ENCODE measurements at regions not wholly inside any gene's neighbourhood (a gene's known extent, or its start where the extent isn't known, plus 50 kb on each side); places are given as distances from the start of the nearest gene placed in this dataset.
"Not testable (repeated sequence)": the region's sequence is repeated elsewhere in the genome, so short reads cannot be mapped to it uniquely, and the experiment has no call there.

DNA sequence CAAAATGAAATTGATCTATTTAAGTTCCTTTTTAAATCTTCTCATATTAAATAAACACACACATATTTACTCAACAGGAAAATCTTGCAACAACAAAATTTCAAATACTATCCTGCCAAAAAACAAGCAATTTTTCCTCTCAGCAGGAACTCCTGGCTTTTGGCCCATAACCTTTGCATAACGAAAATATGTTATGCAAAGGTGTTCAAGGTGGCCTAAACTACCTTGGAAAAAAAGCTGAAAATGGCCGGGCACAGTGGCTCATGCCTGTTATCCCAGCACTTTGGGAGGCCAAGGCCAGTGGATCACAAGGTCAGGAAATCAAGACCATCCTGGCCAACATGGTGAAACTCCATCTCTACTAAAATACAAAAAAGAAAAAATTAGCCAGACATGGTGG is 424.3 kb upstream of the ZNF337 start:
- not testable (repeated sequence) for DNase-seq

DNA sequence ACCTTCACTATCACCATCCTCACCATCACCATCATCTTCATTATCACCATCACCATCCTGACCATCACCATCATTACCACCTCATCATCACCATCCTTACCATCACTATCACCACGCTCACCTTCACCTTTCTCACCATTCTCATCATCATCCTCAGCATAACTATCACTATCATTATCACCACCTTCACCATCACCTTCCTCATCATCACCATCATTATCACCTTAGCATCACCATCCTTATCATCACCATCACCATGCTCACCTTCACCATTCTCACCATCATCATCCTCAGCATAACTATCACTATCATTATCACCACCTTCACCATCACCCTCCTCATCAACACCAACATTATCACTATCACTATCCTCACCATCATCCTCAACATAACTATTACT is 397.8 kb upstream of the ZNF337 start:
- DNase-seq = not testable (repeated sequence)

- not testable (repeated sequence) for DNase-seq
Measured at GRCh38 chr20:26091921-26092320, 395.3 kb upstream of the ZNF337 start.

GRCh38 chr20:26086195-26086594 is 389.5 kb upstream of the ZNF337 start:
- not testable (repeated sequence) for DNase-seq

GRCh38 chr20:26073972-26074371 is 377.3 kb upstream of the ZNF337 start:
- DNase-seq = not testable (repeated sequence)

DNA sequence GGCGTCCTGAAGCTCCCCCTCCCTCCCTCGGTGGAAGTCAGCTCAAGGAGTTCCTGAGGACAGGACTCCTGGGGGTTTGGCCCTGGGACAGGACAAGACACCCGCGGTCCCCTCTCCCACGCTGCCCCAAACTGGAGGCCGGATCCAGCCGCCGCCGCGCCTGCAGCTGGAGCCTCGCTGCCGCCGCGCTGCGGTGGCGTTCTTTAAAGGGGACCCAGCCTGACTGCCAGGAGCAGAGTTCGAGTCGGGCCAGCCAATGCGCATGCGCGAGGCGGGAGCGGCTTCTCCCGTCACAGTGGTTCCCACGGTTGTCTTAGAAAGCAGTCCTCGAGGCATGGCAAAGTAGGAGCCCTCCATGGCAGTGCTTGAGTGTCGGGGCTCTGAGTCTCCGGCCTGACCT is 362.7 kb upstream of the ZNF337 start:
- DNase-seq = not testable (repeated sequence)

- not testable (repeated sequence) for DNase-seq
Measured at GRCh38 chr20:26058446-26058845, 361.8 kb upstream of the ZNF337 start.

- not testable (repeated sequence) for DNase-seq
Measured at GRCh38 chr20:26057135-26057752, 360.6 kb upstream of the ZNF337 start.

DNA sequence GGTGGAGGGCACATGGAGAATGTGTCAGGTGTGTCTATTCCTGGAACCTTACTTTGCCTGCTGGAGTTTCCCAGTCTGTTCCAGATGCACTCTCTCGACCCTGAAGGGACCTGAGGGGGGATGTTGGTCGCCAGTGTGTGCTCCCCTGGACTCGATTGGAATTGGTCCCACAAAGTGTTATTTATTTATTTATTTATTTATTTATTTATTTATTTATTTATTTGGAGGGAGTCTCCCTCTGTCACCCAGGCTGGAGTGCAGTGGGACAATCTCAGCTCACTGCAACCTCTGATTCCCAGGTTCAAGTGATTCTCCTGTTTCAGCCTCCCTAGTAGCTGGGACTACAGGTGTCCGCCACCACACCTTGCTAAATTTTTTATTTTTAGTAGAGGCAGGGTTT is 329.1 kb upstream of the ZNF337 start:
- DNase-seq = not testable (repeated sequence)

- not testable (repeated sequence) for DNase-seq
Measured at GRCh38 chr20:26010942-26011276, 314.3 kb upstream of the ZNF337 start.

GRCh38 chr20:26010224-26010941 is 313.7 kb upstream of the ZNF337 start:
- peak; percentile 54 for DNase-seq

DNA sequence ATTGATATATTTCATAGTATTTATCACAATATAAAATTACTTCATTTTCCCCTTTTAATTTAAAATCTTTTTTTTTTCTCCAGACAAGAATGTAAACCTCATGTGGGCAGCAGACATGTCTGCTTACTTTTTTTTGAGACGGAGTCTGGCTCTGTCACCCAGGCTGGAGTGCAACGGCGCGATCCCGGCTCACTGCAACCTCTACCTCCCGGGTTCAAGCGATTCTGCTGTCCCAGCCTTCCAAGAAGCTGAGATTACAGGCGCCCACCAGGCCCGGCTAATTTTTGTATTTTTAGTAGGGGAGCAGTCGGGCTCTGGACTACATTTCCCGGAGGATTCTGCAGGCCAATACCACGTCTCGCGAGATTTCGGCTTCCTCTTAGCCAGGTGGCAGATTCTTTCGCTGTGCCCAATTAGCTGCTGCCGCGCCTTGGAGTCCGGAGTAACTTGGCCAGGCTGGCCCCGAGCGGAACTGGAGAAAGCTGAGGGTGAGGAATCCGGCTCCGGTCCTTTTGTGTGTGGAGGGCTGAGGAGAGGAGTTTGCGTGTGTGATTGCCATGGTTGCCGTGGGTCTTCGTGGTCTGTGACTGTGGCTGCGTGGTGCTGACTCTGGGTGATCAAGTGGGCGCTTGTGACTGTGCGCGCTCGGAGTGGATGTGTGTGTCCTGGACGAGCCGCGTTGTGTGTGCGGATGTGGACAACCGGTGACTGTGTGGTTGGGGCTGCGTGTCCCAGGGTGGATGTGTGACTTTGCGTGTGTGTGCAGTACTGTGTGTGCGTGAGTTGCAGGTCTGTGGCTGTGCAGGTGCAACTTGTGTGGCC is 313.0 kb upstream of the ZNF337 start:
- peak; percentile 77 for DNase-seq

DNA sequence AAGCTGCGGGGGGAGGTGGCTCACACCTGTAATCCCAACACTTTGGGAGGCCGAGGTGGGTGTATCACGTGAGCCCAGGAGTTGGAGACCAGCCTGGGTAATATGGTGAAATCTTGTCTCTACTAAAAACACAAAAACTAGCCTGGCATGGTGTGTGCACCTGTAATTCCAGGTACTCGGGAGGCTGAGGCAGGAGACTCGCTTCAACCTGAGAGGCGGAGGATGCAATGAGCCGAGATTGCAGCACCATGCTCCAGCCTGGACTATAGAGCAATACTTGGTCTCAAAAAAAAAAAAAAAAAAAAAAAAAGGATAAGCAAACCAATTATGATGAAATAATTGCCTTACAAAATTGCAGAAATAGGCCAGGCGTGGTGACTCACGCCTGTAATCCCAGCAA is 311.4 kb upstream of the ZNF337 start:
- DNase-seq = not testable (repeated sequence)

DNA sequence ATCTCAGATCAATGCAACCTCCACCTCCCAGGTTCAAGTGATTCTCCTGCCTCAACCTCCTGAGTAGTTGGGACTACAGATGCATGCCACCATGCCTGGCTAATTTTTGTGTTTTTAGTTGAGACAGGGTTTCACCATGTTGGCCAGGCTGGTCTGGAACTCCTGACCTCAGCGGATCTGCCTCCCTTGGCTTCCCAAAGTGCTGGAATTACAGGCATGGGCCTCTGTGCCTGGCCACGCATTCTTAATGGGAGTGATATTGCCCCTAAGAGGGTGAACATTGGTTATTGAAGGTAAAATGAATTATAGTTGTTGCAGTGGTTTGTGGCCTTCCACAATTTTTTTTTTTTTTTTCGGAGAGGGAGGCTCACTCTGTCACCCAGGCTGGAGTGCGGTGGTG is 309.5 kb upstream of the ZNF337 start:
- DNase-seq = not testable (repeated sequence)

- not testable (repeated sequence) for DNase-seq
Measured at GRCh38 chr20:26003959-26004358, 307.3 kb upstream of the ZNF337 start.

DNA sequence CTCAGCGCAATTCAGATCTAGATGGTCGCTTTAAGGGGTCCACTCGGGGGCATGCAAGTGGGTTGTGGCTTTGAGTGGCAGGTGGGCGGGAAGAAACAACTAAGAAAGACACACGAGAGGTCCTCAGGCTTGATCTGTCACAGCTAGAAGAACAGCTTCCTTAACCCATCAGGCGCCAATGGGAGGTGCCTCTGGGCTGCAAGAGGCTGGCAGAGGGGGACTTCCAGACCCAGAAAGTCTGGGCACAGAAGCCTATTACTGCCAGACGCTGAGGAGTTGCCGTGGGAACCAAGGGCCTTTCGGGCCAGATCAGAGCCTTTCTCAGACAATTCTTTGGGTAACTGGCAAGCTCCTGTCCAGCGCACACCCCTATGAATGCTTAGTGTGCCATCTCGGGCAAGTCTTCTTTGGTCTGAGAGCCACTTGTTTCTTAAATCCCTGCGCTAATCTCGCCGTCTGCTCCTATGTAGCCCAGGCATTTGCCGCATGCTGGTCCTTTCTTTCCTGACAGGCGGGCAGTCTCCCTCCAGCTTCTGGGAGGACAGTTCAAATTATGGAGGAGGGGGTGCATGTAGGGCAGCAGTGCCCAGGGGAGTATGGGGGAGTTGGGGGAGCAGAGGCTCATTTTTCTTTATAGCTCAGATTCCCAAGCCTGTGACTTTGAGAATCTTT is 300.9 kb upstream of the ZNF337 start:
- DNase-seq = not testable (repeated sequence)

- DNase-seq = no peak
Measured at GRCh38 chr20:25992146-25992545, 295.5 kb upstream of the ZNF337 start.

DNA sequence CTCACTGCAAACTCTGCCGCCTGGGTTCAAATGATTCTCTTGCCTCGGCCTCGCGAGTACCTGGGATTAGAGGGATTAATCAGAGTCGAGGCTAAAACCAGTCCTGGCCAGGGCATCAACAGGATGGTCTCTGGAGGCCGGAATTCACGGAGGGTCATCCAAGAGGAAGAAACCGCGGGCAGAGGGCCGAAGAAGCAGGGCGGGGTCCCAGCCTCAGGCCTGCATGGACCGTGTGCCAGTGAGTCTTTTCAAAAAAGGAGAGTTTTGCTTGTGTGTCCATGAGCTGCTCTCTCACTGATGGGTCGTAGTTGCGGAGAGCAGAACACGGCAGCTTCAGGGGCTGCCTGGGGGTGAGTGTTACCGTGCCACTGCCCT is 295.1 kb upstream of the ZNF337 start:
- DNase-seq = no peak

GRCh38 chr20:25991051-25991755 is 294.6 kb upstream of the ZNF337 start:
- DNase-seq = no peak

DNA sequence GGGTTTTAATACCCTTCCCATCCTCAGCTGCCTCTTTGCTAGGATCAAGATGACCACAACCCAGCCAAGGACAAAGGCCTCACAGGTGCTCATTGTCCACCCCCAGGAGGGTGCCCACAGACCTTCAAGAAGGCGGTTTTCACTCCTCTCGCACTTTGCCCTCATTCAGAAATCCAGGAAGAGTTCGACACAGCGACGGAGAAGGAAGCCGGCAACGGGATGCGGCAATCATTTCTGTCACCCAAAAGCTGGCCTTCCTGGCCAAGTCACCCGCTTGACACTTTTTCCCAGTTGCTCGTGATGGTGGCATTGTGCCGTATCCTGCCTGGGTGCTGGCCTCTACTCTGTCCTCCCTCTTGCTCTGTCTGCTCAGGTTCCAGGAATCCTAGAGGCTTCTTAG is 293.0 kb upstream of the ZNF337 start:
- not testable (repeated sequence) for DNase-seq

DNA sequence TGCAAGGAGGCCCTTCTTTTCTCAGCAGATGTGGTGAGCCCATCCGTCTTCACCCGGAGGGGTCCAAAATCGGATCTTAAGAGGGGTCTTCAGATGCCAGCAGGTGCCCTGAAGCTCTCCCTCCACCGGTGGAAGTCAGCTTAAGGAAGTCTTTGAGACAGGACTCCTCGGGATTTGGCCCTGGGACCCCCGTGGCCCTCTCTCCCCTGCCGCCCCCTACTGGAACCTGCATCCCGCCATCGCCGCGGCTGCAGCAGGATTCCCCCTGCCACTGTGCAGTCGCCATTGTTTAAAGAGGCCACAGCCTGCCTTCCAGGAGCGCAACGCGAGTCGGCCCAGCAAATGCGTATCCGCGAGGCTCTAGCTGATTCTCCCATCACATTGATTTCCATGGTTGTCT is 292.5 kb upstream of the ZNF337 start:
- no peak for DNase-seq

GRCh38 chr20:25987928-25988560 is 291.4 kb upstream of the ZNF337 start:
- not testable (repeated sequence) for DNase-seq

Measured in right kidney (tissue), 1 donor.